ENCODE measurements at regions not wholly inside any gene's neighbourhood (a gene's known extent, or its start where the extent isn't known, plus 50 kb on each side); places are given as distances from the start of the nearest gene placed in this dataset.

GRCh38 chr18:71106701-71107100 is 817.9 kb downstream of the SOCS6 start:
- peaks cover 11% of the 10 kb centered on the region for H3K9me3 Mint-ChIP-seq (ENCODE audit: unreplicated experiment)
- no peak for TF ChIP-seq CTCF (IDR thresholded peaks at IDR 0.05; ENCODE audit: unreplicated experiment)
- no peaks in the 10 kb centered on the region for H3K4me1 Mint-ChIP-seq (ENCODE audit: unreplicated experiment)
- no peak overlapping the region for H3K27ac Mint-ChIP-seq (ENCODE audit: unreplicated experiment)
- no peaks in the 10 kb centered on the region for H3K36me3 Mint-ChIP-seq (ENCODE audit: low read depth, unreplicated experiment)
- H3K4me3 Mint-ChIP-seq (ENCODE audit: unreplicated experiment) = no peak overlapping the region
- H3K27me3 Mint-ChIP-seq (ENCODE audit: unreplicated experiment) = no peaks in the 10 kb centered on the region
- DNase-seq (ENCODE audit: low spot score) = no peak

GRCh38 chr18:71105994-71106546 is 817.2 kb downstream of the SOCS6 start:
- Mint-ChIP-seq H3K27ac (ENCODE audit: unreplicated experiment) (no peak overlapping the region), H3K27me3 (ENCODE audit: unreplicated experiment) (no peaks in the 10 kb centered on the region), H3K4me3 (ENCODE audit: unreplicated experiment) (no peak overlapping the region), H3K9me3 (ENCODE audit: unreplicated experiment) (peaks cover 11% of the 10 kb centered on the region), H3K36me3 (ENCODE audit: low read depth, unreplicated experiment) (no peaks in the 10 kb centered on the region), H3K4me1 (ENCODE audit: unreplicated experiment) (no peaks in the 10 kb centered on the region)
- DNase-seq (ENCODE audit: low spot score) = no peak
- no peak for TF ChIP-seq CTCF (IDR thresholded peaks at IDR 0.05; ENCODE audit: unreplicated experiment)

GRCh38 chr18:71105078-71105819 is 816.4 kb downstream of the SOCS6 start:
- DNase-seq (ENCODE audit: low spot score) = no peak
- no peaks in the 10 kb centered on the region for H3K4me1 Mint-ChIP-seq (ENCODE audit: unreplicated experiment)
- peaks cover 11% of the 10 kb centered on the region for H3K9me3 Mint-ChIP-seq (ENCODE audit: unreplicated experiment)
- no peaks in the 10 kb centered on the region for H3K27me3 Mint-ChIP-seq (ENCODE audit: unreplicated experiment)
- no peak overlapping the region for H3K27ac Mint-ChIP-seq (ENCODE audit: unreplicated experiment)
- no peak for TF ChIP-seq CTCF (IDR thresholded peaks at IDR 0.05; ENCODE audit: unreplicated experiment)
- no peaks in the 10 kb centered on the region for H3K36me3 Mint-ChIP-seq (ENCODE audit: low read depth, unreplicated experiment)
- no peak overlapping the region for H3K4me3 Mint-ChIP-seq (ENCODE audit: unreplicated experiment)

GRCh38 chr18:71079606-71080005 is 790.8 kb downstream of the SOCS6 start:
- Mint-ChIP-seq H3K36me3 (ENCODE audit: low read depth, unreplicated experiment) (peaks cover 3% of the 10 kb centered on the region), H3K27ac (ENCODE audit: unreplicated experiment) (no peak overlapping the region), H3K4me3 (ENCODE audit: unreplicated experiment) (no peak overlapping the region), H3K27me3 (ENCODE audit: unreplicated experiment) (peaks cover 2% of the 10 kb centered on the region), H3K4me1 (ENCODE audit: unreplicated experiment) (no peaks in the 10 kb centered on the region), H3K9me3 (ENCODE audit: unreplicated experiment) (peaks cover 28% of the 10 kb centered on the region)
- DNase-seq (ENCODE audit: low spot score) = no peak
- no peak for TF ChIP-seq CTCF (IDR thresholded peaks at IDR 0.05; ENCODE audit: unreplicated experiment)

- Mint-ChIP-seq H3K27me3 (ENCODE audit: unreplicated experiment) (peaks cover 2% of the 10 kb centered on the region), H3K36me3 (ENCODE audit: low read depth, unreplicated experiment) (peaks cover 3% of the 10 kb centered on the region), H3K9me3 (ENCODE audit: unreplicated experiment) (peaks cover 33% of the 10 kb centered on the region), H3K4me3 (ENCODE audit: unreplicated experiment) (no peak overlapping the region), H3K4me1 (ENCODE audit: unreplicated experiment) (no peaks in the 10 kb centered on the region), H3K27ac (ENCODE audit: unreplicated experiment) (no peak overlapping the region)
- TF ChIP-seq CTCF (IDR thresholded peaks at IDR 0.05; ENCODE audit: unreplicated experiment) = no peak
- DNase-seq (ENCODE audit: low spot score) = no peak
These were observed 788.6 kb downstream of the SOCS6 start for GRCh38 chr18:71077451-71077850.

Data from endothelial cell (in vitro differentiated cells).